Liver (tissue), 7 donors: ENCODE measurements at regions not wholly inside any gene's neighbourhood (a gene's known extent, or its start where the extent isn't known, plus 50 kb on each side); places are given as distances from the start of the nearest gene placed in this dataset.

Experiments
- DNase-seq: peaks from one replicate; pipeline ENCODE4 v3.0.0-alpha.2; 2017; ENCODE audit warnings: low spot score
- H3K27ac ChIP-seq, 2 donors: one replicate each; pipeline ENCODE4 v1.7.0; 2013; ENCODE audit warnings: inconsistent platforms in 2 of 2, low read length in 2 of 2, control low read depth in 1 of 2, low read depth in 1 of 2, mild to moderate bottlenecking in 1 of 2
- H3K27me3 ChIP-seq, 4 donors: one replicate each; pipeline versions ENCODE4 v1.6.1 to v1.7.0; 2013; ENCODE audit warnings: low read length in 3 of 4, inconsistent platforms in 1 of 4, mild to moderate bottlenecking in 1 of 4, moderate library complexity in 1 of 4; ENCODE audit not compliant: control insufficient read depth in 4 of 4, insufficient read depth in 4 of 4
- H3K36me3 ChIP-seq, 4 donors: one replicate each; pipeline versions ENCODE4 v1.6.1 to v1.7.0; 2013; ENCODE audit warnings: low read length in 3 of 4, mild to moderate bottlenecking in 3 of 4, low read depth in 1 of 4, moderate library complexity in 1 of 4; ENCODE audit not compliant: control insufficient read depth in 4 of 4, insufficient read depth in 3 of 4
- H3K4me1 ChIP-seq, 4 donors: one replicate each; pipeline versions ENCODE4 v1.6.1 to v1.7.0; 2013; ENCODE audit warnings: low read length in 3 of 4, mild to moderate bottlenecking in 3 of 4, moderate library complexity in 1 of 4; ENCODE audit not compliant: control insufficient read depth in 4 of 4, insufficient read depth in 4 of 4
- H3K4me3 ChIP-seq, 3 donors: one replicate each; pipeline versions ENCODE4 v1.6.1 to v1.7.0; 2013; ENCODE audit warnings: low read length in 3 of 3, control low read depth in 1 of 3, low read depth in 1 of 3, mild to moderate bottlenecking in 1 of 3
- H3K9ac ChIP-seq, 2 donors: one replicate each; pipeline ENCODE4 v1.7.0; 2013; ENCODE audit warnings: low read length in 2 of 2, mild to moderate bottlenecking in 2 of 2, moderate library complexity in 2 of 2, control low read depth in 1 of 2, low read depth in 1 of 2
- H3K9me3 ChIP-seq, 4 donors: one replicate each; pipeline versions ENCODE4 v1.6.1 to v1.7.0; 2013; ENCODE audit warnings: low read length in 3 of 4; ENCODE audit not compliant: control insufficient read depth in 4 of 4
- EGR1 ChIP-seq, 2 donors: IDR thresholded peaks; 2 replicates each; pipeline ENCODE4 v1.6.1; 2016 to 2018; ENCODE audit warnings: antibody characterized with exemption in 2 of 2, low read depth in 2 of 2
- FOXA2 ChIP-seq: IDR thresholded peaks from 2 replicates; pipeline ENCODE4 v1.6.1; 2016; ENCODE audit warnings: antibody characterized with exemption
- HNF4A ChIP-seq, 2 donors: conservative IDR thresholded peaks; 2 replicates each; pipeline ENCODE4 v1.6.1; 2016; ENCODE audit warnings: antibody characterized with exemption in 2 of 2, mild to moderate bottlenecking in 2 of 2
- HNF4G ChIP-seq: IDR thresholded peaks from 2 replicates; pipeline ENCODE4 v1.6.1; 2016; ENCODE audit warnings: antibody characterized with exemption
- JUND ChIP-seq, 2 donors: IDR thresholded peaks; 2 replicates each; pipeline ENCODE4 v1.6.1; 2016; ENCODE audit warnings: antibody characterized with exemption in 2 of 2
- NR2F2 ChIP-seq: IDR thresholded peaks from 2 replicates; pipeline ENCODE4 v1.6.1; 2016; ENCODE audit warnings: antibody characterized with exemption
- RAD21 ChIP-seq, 2 donors: IDR thresholded peaks; 2 replicates each; pipeline ENCODE4 v1.6.1; 2016; ENCODE audit warnings: antibody characterized with exemption in 2 of 2, mild to moderate bottlenecking in 2 of 2
- YY1 ChIP-seq: IDR thresholded peaks from 2 replicates; pipeline ENCODE4 v1.6.1; 2016; ENCODE audit warnings: antibody characterized with exemption, mild to moderate bottlenecking
- WGBS: extraction: QIAGEN DNeasy Blood & Tissue Kit; methylation state at CpG from one replicate; pipeline ENCODE4 v1.1.7; 2013; 5-methylcytosine and 5-hydroxymethylcytosine counted together
- TF ChIP-seq, protein P1 (sequence below): IDR thresholded peaks from 2 replicates; pipeline ENCODE4 v1.6.1; 2016; ENCODE audit warnings: antibody characterized with exemption
- TF ChIP-seq, protein P2 (sequence below): IDR thresholded peaks from 2 replicates; pipeline ENCODE4 v1.6.1; 2016; ENCODE audit warnings: antibody characterized with exemption, mild to moderate bottlenecking
- TF ChIP-seq, protein P3 (sequence below): IDR thresholded peaks from 2 replicates; pipeline ENCODE4 v1.6.1; 2016; ENCODE audit warnings: antibody characterized with exemption
- donor health status: healthy.
- donor health status: healthy.
- donor health status: healthy.
- donor health status: healthy.

DNA sequence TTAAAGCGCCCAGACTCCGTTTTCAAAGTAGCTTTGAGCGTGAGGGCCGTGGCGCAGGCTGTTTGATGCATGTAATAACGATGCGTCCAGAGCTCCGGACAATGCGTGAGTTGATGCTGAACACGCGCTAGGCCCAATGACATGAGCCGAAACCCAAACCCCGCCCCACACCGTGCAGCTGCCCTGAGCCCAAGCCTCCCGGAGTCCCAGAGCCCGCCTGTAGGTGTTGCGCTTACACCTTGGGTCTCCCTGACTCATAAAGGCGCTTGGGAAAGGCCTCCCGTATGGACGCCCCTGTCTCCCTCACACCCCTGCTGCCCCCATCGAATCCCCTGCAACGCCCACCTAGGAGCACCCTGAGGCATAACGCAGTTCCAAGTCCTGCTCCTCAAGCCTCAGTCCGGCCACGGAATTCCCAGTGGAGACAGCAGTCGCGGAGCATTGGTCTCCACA is 87.6 kb downstream of the ERMARD start:
- WGBS, result 94% methylated on average over 27 of the region's 27 CpGs
- peak; percentile 29 for DNase-seq

DNA sequence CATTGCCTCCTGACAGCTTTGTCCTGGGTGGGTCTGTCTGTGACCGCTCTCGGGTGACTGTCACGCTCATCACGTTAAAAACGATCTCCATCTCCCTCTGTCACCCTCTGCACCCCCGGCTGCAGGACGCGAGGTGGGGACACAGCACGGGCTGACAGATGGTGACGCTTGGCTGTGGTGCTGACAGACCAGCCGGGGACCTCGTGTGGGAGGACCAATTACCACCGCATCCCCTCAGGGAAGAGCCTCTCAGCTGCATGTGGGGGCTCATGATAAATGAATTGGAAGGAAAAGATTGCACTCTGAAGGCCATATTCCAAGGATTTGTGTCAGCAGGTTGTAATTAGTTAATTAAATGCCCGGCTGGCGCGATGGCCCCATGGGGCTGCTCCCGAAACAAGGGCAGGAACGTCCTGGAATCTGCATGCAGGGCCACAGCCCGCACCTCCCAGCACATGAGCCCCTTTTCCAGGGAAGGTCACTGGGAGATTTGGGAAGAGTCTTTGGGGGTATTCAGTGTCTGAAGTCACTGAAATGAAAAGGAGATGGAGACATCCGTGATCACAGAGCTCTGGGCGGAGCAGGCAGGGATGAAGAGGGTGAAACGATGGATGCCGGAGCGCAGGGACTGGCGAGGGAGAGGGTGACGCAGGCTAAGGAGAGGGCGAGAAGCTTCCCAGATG is 87.1 kb downstream of the ERMARD start:
- Histone ChIP-seq H3K4me3 (no peak overlapping the region), H3K36me3 (no peaks in the 10 kb centered on the region), H3K4me1 (no peaks in the 10 kb centered on the region), H3K27ac (no peak overlapping the region), H3K27me3 (no peaks in the 10 kb centered on the region), H3K9me3 (no peaks in the 10 kb centered on the region), H3K9ac (no peak overlapping the region)
- DNase-seq, result no peak
- TF ChIP-seq YY1, result no peak
- 92% methylated on average over 27 of the region's 27 CpGs for WGBS

More for the DNA sequence above, 87.6 kb downstream of the ERMARD start:
- H3K4me3 ChIP-seq, result no peak overlapping the region
- no peaks in the 10 kb centered on the region for H3K4me1 ChIP-seq
- H3K9ac ChIP-seq, result no peak overlapping the region
- H3K36me3 ChIP-seq, result no peaks in the 10 kb centered on the region
- TF ChIP-seq NR2F2, result no peak
- TF ChIP-seq YY1, result no peak
- TF ChIP-seq, protein P1, sequence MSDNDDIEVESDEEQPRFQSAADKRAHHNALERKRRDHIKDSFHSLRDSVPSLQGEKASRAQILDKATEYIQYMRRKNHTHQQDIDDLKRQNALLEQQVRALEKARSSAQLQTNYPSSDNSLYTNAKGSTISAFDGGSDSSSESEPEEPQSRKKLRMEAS, result no peak
- no peaks in the 10 kb centered on the region for H3K27me3 ChIP-seq
- H3K27ac ChIP-seq, result no peak overlapping the region
- H3K9me3 ChIP-seq, result no peaks in the 10 kb centered on the region

DNA sequence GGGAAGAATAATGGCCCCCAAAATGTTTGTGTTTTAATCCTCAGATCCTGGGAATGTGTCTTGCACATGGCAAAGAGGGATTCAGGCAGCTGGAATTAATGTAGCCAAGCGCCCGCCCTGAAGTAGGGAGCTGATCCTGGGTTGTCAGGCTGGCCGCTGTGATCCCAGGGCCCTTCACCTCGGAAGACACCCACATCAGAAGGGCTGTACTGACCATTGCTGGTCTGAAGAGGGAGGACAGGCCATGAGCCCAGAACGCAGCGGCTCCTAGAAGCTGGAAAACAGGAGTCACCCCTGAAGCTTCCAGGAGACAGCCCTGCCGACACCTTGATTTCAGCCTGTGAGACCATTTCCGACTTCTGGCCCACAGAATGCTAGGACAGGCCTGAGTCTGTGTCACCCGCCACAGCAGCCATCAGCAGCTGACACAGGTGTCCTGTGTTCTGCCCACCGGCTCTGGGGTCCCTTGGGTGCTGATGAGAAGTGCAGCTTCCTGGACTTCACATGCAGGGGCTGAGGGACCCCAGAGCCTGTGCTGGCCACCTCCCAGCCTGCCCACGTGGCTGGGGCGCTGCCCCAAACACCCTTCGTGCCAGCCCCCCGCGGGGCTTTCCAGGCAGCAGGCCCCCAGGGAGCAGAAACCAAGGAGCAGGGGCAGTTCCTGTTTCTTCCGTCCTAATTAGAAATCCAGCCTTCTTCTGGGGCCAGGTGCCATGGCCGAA is 86.3 kb downstream of the ERMARD start:
- H3K9ac ChIP-seq, result no peak overlapping the region
- H3K4me3 ChIP-seq, result no peak overlapping the region
- H3K36me3 ChIP-seq, result no peaks in the 10 kb centered on the region
- DNase-seq, result no peak
- TF ChIP-seq EGR1 (IDR thresholded peaks at IDR 0.05; ENCODE audit: low read depth in 2 of 2) (no peak), RAD21 (IDR thresholded peaks at IDR 0.05) (no peak), FOXA2 (no peak), HNF4G (no peak), HNF4A (conservative IDR thresholded peaks at IDR 0.05) (no peak), JUND (IDR thresholded peaks at IDR 0.05) (no peak)
- TF ChIP-seq, protein P2, sequence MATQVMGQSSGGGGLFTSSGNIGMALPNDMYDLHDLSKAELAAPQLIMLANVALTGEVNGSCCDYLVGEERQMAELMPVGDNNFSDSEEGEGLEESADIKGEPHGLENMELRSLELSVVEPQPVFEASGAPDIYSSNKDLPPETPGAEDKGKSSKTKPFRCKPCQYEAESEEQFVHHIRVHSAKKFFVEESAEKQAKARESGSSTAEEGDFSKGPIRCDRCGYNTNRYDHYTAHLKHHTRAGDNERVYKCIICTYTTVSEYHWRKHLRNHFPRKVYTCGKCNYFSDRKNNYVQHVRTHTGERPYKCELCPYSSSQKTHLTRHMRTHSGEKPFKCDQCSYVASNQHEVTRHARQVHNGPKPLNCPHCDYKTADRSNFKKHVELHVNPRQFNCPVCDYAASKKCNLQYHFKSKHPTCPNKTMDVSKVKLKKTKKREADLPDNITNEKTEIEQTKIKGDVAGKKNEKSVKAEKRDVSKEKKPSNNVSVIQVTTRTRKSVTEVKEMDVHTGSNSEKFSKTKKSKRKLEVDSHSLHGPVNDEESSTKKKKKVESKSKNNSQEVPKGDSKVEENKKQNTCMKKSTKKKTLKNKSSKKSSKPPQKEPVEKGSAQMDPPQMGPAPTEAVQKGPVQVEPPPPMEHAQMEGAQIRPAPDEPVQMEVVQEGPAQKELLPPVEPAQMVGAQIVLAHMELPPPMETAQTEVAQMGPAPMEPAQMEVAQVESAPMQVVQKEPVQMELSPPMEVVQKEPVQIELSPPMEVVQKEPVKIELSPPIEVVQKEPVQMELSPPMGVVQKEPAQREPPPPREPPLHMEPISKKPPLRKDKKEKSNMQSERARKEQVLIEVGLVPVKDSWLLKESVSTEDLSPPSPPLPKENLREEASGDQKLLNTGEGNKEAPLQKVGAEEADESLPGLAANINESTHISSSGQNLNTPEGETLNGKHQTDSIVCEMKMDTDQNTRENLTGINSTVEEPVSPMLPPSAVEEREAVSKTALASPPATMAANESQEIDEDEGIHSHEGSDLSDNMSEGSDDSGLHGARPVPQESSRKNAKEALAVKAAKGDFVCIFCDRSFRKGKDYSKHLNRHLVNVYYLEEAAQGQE, result no peak
- TF ChIP-seq, protein P3, sequence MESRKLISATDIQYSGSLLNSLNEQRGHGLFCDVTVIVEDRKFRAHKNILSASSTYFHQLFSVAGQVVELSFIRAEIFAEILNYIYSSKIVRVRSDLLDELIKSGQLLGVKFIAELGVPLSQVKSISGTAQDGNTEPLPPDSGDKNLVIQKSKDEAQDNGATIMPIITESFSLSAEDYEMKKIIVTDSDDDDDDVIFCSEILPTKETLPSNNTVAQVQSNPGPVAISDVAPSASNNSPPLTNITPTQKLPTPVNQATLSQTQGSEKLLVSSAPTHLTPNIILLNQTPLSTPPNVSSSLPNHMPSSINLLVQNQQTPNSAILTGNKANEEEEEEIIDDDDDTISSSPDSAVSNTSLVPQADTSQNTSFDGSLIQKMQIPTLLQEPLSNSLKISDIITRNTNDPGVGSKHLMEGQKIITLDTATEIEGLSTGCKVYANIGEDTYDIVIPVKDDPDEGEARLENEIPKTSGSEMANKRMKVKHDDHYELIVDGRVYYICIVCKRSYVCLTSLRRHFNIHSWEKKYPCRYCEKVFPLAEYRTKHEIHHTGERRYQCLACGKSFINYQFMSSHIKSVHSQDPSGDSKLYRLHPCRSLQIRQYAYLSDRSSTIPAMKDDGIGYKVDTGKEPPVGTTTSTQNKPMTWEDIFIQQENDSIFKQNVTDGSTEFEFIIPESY, result no peak
- peaks cover 0 to 3% (median 2%) of the 10 kb centered on the region in 4 donors for H3K4me1 ChIP-seq
- 93% methylated on average over 17 of the region's 17 CpGs for WGBS
- H3K27me3 ChIP-seq, result no peaks in the 10 kb centered on the region
- H3K9me3 ChIP-seq, result no peaks in the 10 kb centered on the region
- H3K27ac ChIP-seq, result no peak overlapping the region
